ENCODE measurements at regions not wholly inside any gene's neighbourhood (a gene's known extent, or its start where the extent isn't known, plus 50 kb on each side); places are given as distances from the start of the nearest gene placed in this dataset.

GRCh38 chr22:48081281-48081680 lies 1318.8 kb downstream of the TBC1D22A start:
- Histone ChIP-seq H3K4me3 (replicated peaks; ENCODE audit: low read depth, low read length) (no peak overlapping the region), H3K27me3 (replicated peaks; ENCODE audit: control insufficient read depth, insufficient read depth, low read length) (no peaks in the 10 kb centered on the region), H3K36me3 (ENCODE audit: control insufficient read depth, insufficient read depth, low read length) (no peaks in the 10 kb centered on the region)
- TF ChIP-seq CTCF (IDR thresholded peaks at IDR 0.05; ENCODE audit: insufficient read depth, low read length, poor library complexity, severe bottlenecking): no peak
- DNase-seq (ENCODE audit: extremely low read depth, insufficient read length): no peak

GRCh38 chr22:48080316-48081165 lies 1318.1 kb downstream of the TBC1D22A start:
- no peak for DNase-seq (ENCODE audit: extremely low read depth, insufficient read length)
- Histone ChIP-seq H3K27me3 (replicated peaks; ENCODE audit: control insufficient read depth, insufficient read depth, low read length) (no peaks in the 10 kb centered on the region), H3K4me3 (replicated peaks; ENCODE audit: low read depth, low read length) (no peak overlapping the region), H3K36me3 (ENCODE audit: control insufficient read depth, insufficient read depth, low read length) (no peaks in the 10 kb centered on the region)
- TF ChIP-seq CTCF (IDR thresholded peaks at IDR 0.05; ENCODE audit: insufficient read depth, low read length, poor library complexity, severe bottlenecking): no peak

DNA sequence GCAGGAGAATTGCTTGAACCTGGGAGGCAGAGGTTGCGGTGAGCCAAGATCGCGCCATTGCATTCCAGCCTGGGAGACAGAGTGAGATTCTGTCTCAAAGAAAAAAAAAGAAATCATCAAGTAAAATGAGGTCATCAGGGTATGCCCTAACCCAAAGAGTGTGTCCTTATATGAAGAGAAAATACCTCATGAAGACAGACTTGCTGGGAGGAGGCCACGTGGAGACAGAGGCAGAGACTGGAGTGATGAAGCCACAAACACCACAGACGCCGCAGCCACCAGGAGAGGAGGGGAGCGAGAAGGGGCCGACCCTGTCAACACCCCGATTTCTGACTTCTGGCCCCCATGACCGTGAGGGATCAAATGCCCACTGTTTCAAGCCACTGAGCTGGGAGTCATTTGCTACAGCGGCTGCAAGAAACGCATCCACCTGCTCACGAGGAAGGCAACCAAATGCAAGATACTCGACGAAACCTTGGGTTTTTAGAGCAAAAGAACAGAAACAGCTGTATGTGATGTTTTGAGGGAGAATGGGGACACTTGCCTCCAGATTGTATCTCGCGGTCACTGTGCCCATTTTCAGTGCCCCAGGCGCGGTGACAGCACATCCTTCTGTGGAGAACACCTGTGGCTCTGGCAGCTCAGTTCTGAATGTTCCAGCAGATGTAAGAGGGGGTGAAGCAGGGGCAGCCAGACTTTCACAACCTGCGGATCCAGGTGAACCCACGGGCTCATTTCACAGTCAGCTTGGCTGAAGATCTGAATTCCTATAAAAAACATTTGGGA lies 1317.2 kb downstream of the TBC1D22A start:
- DNase-seq (ENCODE audit: extremely low read depth, insufficient read length): no peak
- TF ChIP-seq CTCF (IDR thresholded peaks at IDR 0.05; ENCODE audit: insufficient read depth, low read length, poor library complexity, severe bottlenecking): no peak
- H3K4me3 ChIP-seq (replicated peaks; ENCODE audit: low read depth, low read length): no peak overlapping the region
- no peaks in the 10 kb centered on the region for H3K36me3 ChIP-seq (ENCODE audit: control insufficient read depth, insufficient read depth, low read length)
- no peaks in the 10 kb centered on the region for H3K27me3 ChIP-seq (replicated peaks; ENCODE audit: control insufficient read depth, insufficient read depth, low read length)

DNA sequence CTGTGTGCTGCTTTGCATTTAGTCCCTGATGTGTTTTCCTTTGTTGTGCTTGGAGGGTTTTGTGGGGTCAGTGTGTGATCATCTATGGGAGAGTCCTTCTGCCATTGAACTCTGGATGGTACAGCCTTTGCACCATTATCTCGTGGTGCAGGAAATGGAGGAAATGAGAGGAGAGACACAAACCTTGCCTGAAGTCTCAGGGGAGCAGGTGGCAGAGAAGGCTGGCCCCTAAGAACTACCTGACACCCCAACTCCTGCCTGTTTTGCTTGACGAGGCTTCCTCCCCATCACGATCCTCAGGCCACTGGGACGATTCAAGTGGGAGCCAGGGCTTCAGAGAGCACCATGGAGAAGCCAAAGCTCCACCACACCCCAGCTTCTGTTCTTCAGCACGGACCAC lies 1316.4 kb downstream of the TBC1D22A start:
- H3K27me3 ChIP-seq (replicated peaks; ENCODE audit: control insufficient read depth, insufficient read depth, low read length): no peaks in the 10 kb centered on the region
- no peak for DNase-seq (ENCODE audit: extremely low read depth, insufficient read length)
- H3K4me3 ChIP-seq (replicated peaks; ENCODE audit: low read depth, low read length): no peak overlapping the region
- no peaks in the 10 kb centered on the region for H3K36me3 ChIP-seq (ENCODE audit: control insufficient read depth, insufficient read depth, low read length)
- no peak for TF ChIP-seq CTCF (IDR thresholded peaks at IDR 0.05; ENCODE audit: insufficient read depth, low read length, poor library complexity, severe bottlenecking)

DNA sequence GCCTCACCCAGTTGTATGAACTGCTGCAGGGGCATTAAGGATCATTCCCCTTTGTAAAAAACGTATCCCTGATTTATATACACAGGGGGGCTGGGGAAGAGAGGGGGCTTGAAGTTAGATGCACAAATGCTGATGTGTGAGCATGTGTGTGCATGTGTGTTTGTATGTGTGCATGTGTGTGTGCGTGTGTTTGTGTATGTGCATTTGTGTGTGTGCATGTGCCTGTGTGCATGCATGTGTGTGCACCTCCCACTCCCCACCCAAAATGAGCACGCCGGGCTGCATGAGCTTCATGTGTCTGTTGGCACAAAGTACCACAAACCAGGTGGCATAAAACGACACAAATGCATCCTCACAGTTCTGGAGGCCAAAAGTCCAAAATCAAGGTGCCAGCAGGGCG lies 1315.2 kb downstream of the TBC1D22A start:
- DNase-seq (ENCODE audit: extremely low read depth, insufficient read length): no peak
- H3K36me3 ChIP-seq (ENCODE audit: control insufficient read depth, insufficient read depth, low read length): no peaks in the 10 kb centered on the region
- TF ChIP-seq CTCF (IDR thresholded peaks at IDR 0.05; ENCODE audit: insufficient read depth, low read length, poor library complexity, severe bottlenecking): no peak
- no peak overlapping the region for H3K4me3 ChIP-seq (replicated peaks; ENCODE audit: low read depth, low read length)
- no peaks in the 10 kb centered on the region for H3K27me3 ChIP-seq (replicated peaks; ENCODE audit: control insufficient read depth, insufficient read depth, low read length)
